H9 (cell line): ENCODE measurements at regions not wholly inside any gene's neighbourhood (a gene's known extent, or its start where the extent isn't known, plus 50 kb on each side); places are given as distances from the start of the nearest gene placed in this dataset.

Experiments used
- DNase-seq: peaks from one replicate; pipeline ENCODE4 v3.0.0-alpha.2; 2017
- H2AFZ ChIP-seq: one replicate; pipeline ENCODE4 v1.6.1; 2013; ENCODE audit warnings: mild to moderate bottlenecking, low read length, control low read depth, moderate library complexity
- H2AK5ac ChIP-seq: 2 replicates; pipeline ENCODE4 v1.6.1; 2013; ENCODE audit warnings: low read length, control low read depth, mixed read lengths; ENCODE audit not compliant: insufficient read length
- H2BK120ac ChIP-seq: one replicate; pipeline ENCODE4 v1.6.1; 2013; ENCODE audit warnings: low read depth, mild to moderate bottlenecking, low read length, control low read depth, inconsistent platforms; ENCODE audit not compliant: poor library complexity, severe bottlenecking
- H2BK12ac ChIP-seq: 2 replicates; pipeline ENCODE4 v1.6.1; 2013; ENCODE audit warnings: low read length, control low read depth, mixed read lengths, low read depth; ENCODE audit not compliant: insufficient read length
- H2BK15ac ChIP-seq: 2 replicates; pipeline ENCODE4 v1.6.1; 2013; ENCODE audit warnings: low read depth, low read length, control low read depth
- H2BK20ac ChIP-seq: one replicate; pipeline ENCODE4 v1.6.1; 2013; ENCODE audit warnings: low read depth, mild to moderate bottlenecking, low read length, control low read depth, inconsistent platforms; ENCODE audit not compliant: poor library complexity, severe bottlenecking
- H2BK5ac ChIP-seq: 2 replicates; pipeline ENCODE4 v1.6.1; 2013; ENCODE audit warnings: low read length, control low read depth, mixed read lengths; ENCODE audit not compliant: insufficient read length
- H3K14ac ChIP-seq: 2 replicates; pipeline ENCODE4 v1.6.1; 2013; ENCODE audit warnings: low read length, control low read depth; ENCODE audit not compliant: insufficient read depth
- H3K18ac ChIP-seq: 2 replicates; pipeline ENCODE4 v1.6.1; 2013; ENCODE audit warnings: low read depth, mild to moderate bottlenecking, mixed read lengths, low read length, control low read depth; ENCODE audit not compliant: insufficient read length
- H3K23ac ChIP-seq: 2 replicates; pipeline ENCODE4 v1.6.1; 2013; ENCODE audit warnings: low read length, control low read depth, mixed read lengths, low read depth; ENCODE audit not compliant: insufficient read length
- H3K23me2 ChIP-seq: 2 replicates; pipeline ENCODE4 v1.6.1; 2013; ENCODE audit warnings: low read depth, mild to moderate bottlenecking, mixed read lengths, low read length, control low read depth; ENCODE audit not compliant: insufficient read length, poor library complexity, severe bottlenecking
- H3K27ac ChIP-seq: 2 replicates; pipeline ENCODE4 v1.5.1; 2013; ENCODE audit warnings: low read length, control low read depth, mixed read lengths, low read depth; ENCODE audit not compliant: insufficient read length
- H3K27me3 ChIP-seq: 2 replicates; pipeline ENCODE4 v1.6.1; 2013; ENCODE audit warnings: low read length, control low read depth, inconsistent platforms; ENCODE audit not compliant: insufficient read depth
- H3K4ac ChIP-seq: 2 replicates; pipeline ENCODE4 v1.6.1; 2013; ENCODE audit warnings: low read depth, mild to moderate bottlenecking, control low read depth, inconsistent platforms, low read length, moderate library complexity
- H3K4me1 ChIP-seq: 2 replicates; pipeline ENCODE4 v1.6.1; 2013; ENCODE audit warnings: low read length, control low read depth, inconsistent platforms; ENCODE audit not compliant: insufficient read depth
- H3K4me2 ChIP-seq: 2 replicates; pipeline ENCODE4 v1.6.1; 2013; ENCODE audit warnings: low read length, control low read depth, mixed read lengths; ENCODE audit not compliant: insufficient read length, insufficient read depth
- H3K56ac ChIP-seq: 2 replicates; pipeline ENCODE4 v1.6.1; 2013; ENCODE audit warnings: low read depth, mild to moderate bottlenecking, mixed read lengths, low read length, control low read depth; ENCODE audit not compliant: insufficient read length
- H3K79me1 ChIP-seq: 2 replicates; pipeline ENCODE4 v1.6.1; 2013; ENCODE audit warnings: low read depth, mild to moderate bottlenecking, moderate library complexity, low read length, control low read depth, inconsistent platforms; ENCODE audit not compliant: insufficient read depth, poor library complexity, severe bottlenecking
- H3K79me2 ChIP-seq: 2 replicates; pipeline ENCODE4 v1.6.1; 2013; ENCODE audit warnings: low read length, control low read depth, inconsistent platforms; ENCODE audit not compliant: insufficient read depth
- H3K9ac ChIP-seq: 2 replicates; pipeline ENCODE4 v1.6.1; 2013; ENCODE audit warnings: low read length, control low read depth, mixed read lengths; ENCODE audit not compliant: insufficient read length; ENCODE audit errors: extremely low read depth
- H3K9me3 ChIP-seq: one replicate; pipeline ENCODE4 v1.6.1; 2013; ENCODE audit warnings: low read depth, low read length, inconsistent platforms; ENCODE audit not compliant: control insufficient read depth
- H3T11ph ChIP-seq: one replicate; pipeline ENCODE4 v1.6.1; 2013; ENCODE audit warnings: mild to moderate bottlenecking, low read length, control low read depth, inconsistent platforms
- H4K20me1 ChIP-seq: one replicate; pipeline ENCODE4 v1.6.1; 2013; ENCODE audit not compliant: control insufficient read depth, insufficient read length, insufficient read depth
- H4K5ac ChIP-seq: 2 replicates; pipeline ENCODE4 v1.6.1; 2013; ENCODE audit warnings: low read depth, mild to moderate bottlenecking, mixed read lengths, low read length, control low read depth; ENCODE audit not compliant: insufficient read length
- H4K8ac ChIP-seq: replicated peaks from 2 replicates; pipeline ENCODE4 v1.6.1; 2013; ENCODE audit warnings: low read length, control low read depth, mixed read lengths, low read depth; ENCODE audit not compliant: insufficient read length
- H4K91ac ChIP-seq: 2 replicates; pipeline ENCODE4 v1.6.1; 2013; ENCODE audit warnings: low read depth, mild to moderate bottlenecking, moderate library complexity, mixed read lengths, low read length, control low read depth; ENCODE audit not compliant: insufficient read length
- H3K27ac Mint-ChIP-seq, 3 experiments: 2 replicates in 2 of 3; 3 replicates in 1 of 3; pipeline ENCODE4 v1.8.0; 2020 to 2021; ENCODE audit warnings: mixed read lengths in 3 of 3, mild to moderate bottlenecking in 1 of 3, moderate library complexity in 1 of 3
- H3K27me3 Mint-ChIP-seq: 2 replicates; pipeline ENCODE4 v1.8.0; 2021; ENCODE audit warnings: low read depth, mild to moderate bottlenecking, moderate library complexity, mixed read lengths
- H3K36me3 Mint-ChIP-seq, 3 experiments: 2 replicates in 2 of 3; 3 replicates in 1 of 3; pipeline ENCODE4 v1.8.0; 2020 to 2021; ENCODE audit warnings: low read depth in 3 of 3, mixed read lengths in 3 of 3; ENCODE audit not compliant: insufficient read depth in 1 of 3
- H3K4me1 Mint-ChIP-seq, 2 experiments: 2 replicates each; pipeline ENCODE4 v1.8.0; 2020; ENCODE audit warnings: mixed read lengths in 2 of 2
- H3K4me3 Mint-ChIP-seq, 2 experiments: 2 replicates in 1 of 2; 3 replicates in 1 of 2; pipeline ENCODE4 v1.8.0; 2020 to 2021; ENCODE audit warnings: mild to moderate bottlenecking in 2 of 2, mixed read lengths in 2 of 2, moderate library complexity in 1 of 2
- H3K9me3 Mint-ChIP-seq, 2 experiments: 2 replicates in 1 of 2; 3 replicates in 1 of 2; pipeline ENCODE4 v1.8.0; 2020; ENCODE audit warnings: mild to moderate bottlenecking in 2 of 2, mixed read lengths in 2 of 2, moderate library complexity in 1 of 2
- CTCF ChIP-seq: fragments of 200-600 bp; sonication (generic); conservative IDR thresholded peaks from 3 replicates; pipeline ENCODE4 v1.8.0; 2021; ENCODE audit warnings: antibody characterized with exemption, mild to moderate bottlenecking
- WGBS: extraction: QIAGEN DNeasy Blood & Tissue Kit; methylation state at CpG from one replicate; pipeline ENCODE4 v1.1.7; 2013; ENCODE audit warnings: missing lambda C conversion rate, low lambda C conversion rate, mixed read lengths; ENCODE audit not compliant: insufficient read length; ENCODE audit errors: extremely low coverage; 5-methylcytosine and 5-hydroxymethylcytosine counted together

GRCh38 chr11:123306531-123306930, 111.5 kb upstream of the CLMP start:
- Histone ChIP-seq H2BK12ac (no peak overlapping the region), H3K18ac (no peak overlapping the region), H3K56ac (no peak overlapping the region), H3K9ac (no peak overlapping the region), H2BK120ac (no peak overlapping the region), H2BK20ac (no peak overlapping the region), H3K4ac (no peak overlapping the region), H4K5ac (no peak overlapping the region), H2BK5ac (no peak overlapping the region), H4K91ac (no peak overlapping the region), H3K14ac (no peak overlapping the region), H3K79me2 (no peaks in the 10 kb centered on the region), H3K27ac (no peak overlapping the region), H3K23ac (no peak overlapping the region), H3K4me1 (peaks cover 1% of the 10 kb centered on the region; the same call in 1 of the 2 replicates), H4K8ac (no peak overlapping the region), H3K79me1 (no peaks in the 10 kb centered on the region), H4K20me1 (no peaks in the 10 kb centered on the region), H2BK15ac (no peak overlapping the region), H3K9me3 (no peaks in the 10 kb centered on the region), H3K27me3 (peaks cover 7% of the 10 kb centered on the region; the same call in 1 of the 2 replicates), H2AK5ac (no peak overlapping the region), H3T11ph (no peak overlapping the region), H3K23me2 (peaks cover 6% of the 10 kb centered on the region), H3K4me2 (no peak overlapping the region), H2AFZ (no peak overlapping the region)
- Mint-ChIP-seq H3K36me3 (no peaks in the 10 kb centered on the region), H3K4me1 (peaks cover 33 to 36% of the 10 kb centered on the region in 2 experiments), H3K27ac (no peak overlapping the region; a peak in 1 of 7 replicates), H3K4me3 (no peak overlapping the region), H3K27me3 (peaks cover 41% of the 10 kb centered on the region), H3K9me3 (no peaks in the 10 kb centered on the region)
- WGBS, result no CpG with 5 or more reads among the region's 7 CpGs
- no peak for DNase-seq
- no peak for TF ChIP-seq CTCF
